Activated CD8-positive, alpha-beta T cell treated with anti-CD3 and anti-CD28 coated beads, Interleukin-2, amount 10 ng/mL, durations not matched to agents 7 days and 5 days (primary cell): ENCODE measurements at regions not wholly inside any gene's neighbourhood (a gene's known extent, or its start where the extent isn't known, plus 50 kb on each side); places are given as distances from the start of the nearest gene placed in this dataset.

ENCODE experiments used
- ATAC-seq: fragments of 150-1000 bp; cut with Tn5 transposase; one replicate; pipeline ENCODE4 v1.10.0; 2021; ENCODE audit warnings: moderate library complexity
- CTCF ChIA-PET: fragments of 350-600 bp; sonication (Branson Sonifier 250); formaldehyde crosslinking; loops from one replicate; lab custom pipeline; 2021; ENCODE audit warnings: antibody characterized with exemption; lab: Charles Lee
- POLR2A ChIA-PET: fragments of 350-600 bp; sonication (Branson Sonifier 250); formaldehyde crosslinking; loops from one replicate; lab custom pipeline; 2021; ENCODE audit warnings: antibody characterized with exemption; lab: Charles Lee
- DNase-seq: peaks from one replicate; pipeline ENCODE4 v3.0.0-alpha.2; 2020
- H3K27ac Mint-ChIP-seq: one replicate; pipeline ENCODE4 v1.8.0; 2021; ENCODE audit warnings: mild to moderate bottlenecking, mixed read lengths
- H3K27me3 Mint-ChIP-seq: one replicate; pipeline ENCODE4 v1.8.0; 2021; ENCODE audit warnings: low read depth, mixed read lengths
- H3K36me3 Mint-ChIP-seq: one replicate; pipeline ENCODE4 v1.8.0; 2021; ENCODE audit warnings: low read depth, mixed read lengths
- H3K4me1 Mint-ChIP-seq: one replicate; pipeline ENCODE4 v1.8.0; 2021; ENCODE audit warnings: low read depth, mixed read lengths
- H3K4me3 Mint-ChIP-seq: one replicate; pipeline ENCODE4 v1.8.0; 2021; ENCODE audit warnings: mild to moderate bottlenecking, mixed read lengths
- H3K9me3 Mint-ChIP-seq: one replicate; pipeline ENCODE4 v1.8.0; 2022; ENCODE audit warnings: mixed read lengths; ENCODE audit not compliant: insufficient read depth

DNA sequence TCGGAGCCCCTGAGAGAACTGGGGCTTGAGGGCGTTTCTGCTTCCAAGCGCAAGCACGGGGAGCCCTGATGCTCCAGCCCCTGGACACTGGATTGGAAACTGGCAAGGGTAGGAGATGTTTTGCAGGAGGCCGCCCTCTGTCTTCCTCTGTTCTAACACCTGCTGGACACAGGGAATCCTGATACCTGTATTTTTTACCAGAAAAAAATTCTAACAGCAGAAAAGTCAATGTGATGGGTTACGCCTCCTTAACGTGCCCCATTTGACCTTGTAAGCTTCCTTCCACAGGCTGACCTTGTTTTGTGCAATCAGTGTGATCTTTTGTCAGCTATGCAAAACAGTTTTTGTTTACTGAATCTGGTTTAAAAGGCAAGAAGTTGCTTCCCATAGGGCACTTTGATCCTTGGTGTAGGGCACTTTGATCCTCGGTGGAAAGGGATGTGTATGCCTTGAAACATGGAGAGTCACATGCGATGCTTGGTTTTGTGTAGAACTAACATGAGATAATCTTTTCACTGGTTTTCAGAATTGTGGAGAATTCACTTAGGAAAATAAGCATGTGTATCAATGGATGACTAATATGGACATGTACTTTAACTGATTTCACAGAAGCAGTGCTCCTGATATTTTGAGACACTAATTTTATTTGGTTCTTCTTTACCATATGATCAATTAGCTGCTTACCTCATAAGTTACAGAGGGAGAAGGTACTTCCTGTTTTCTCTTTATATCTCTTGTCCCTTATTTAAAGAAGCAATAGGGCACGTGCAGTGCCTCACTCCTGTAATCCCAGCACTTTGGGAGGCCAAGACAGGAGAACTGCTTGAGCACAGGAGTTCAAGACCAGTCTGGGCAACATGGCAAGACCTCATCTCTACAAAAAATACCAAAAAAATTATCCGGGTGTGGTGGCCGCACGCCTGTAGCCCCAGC is 59.9 kb upstream of the MAP3K4 start:
- POLR2A ChIA-PET, result interaction anchor here (0.6 kb wide), 1 partner anchor 436 kb away, joined by 3 read pairs; no protein-coding TSS in a partner anchor
- no peaks in the 10 kb centered on the region for H3K9me3 Mint-ChIP-seq
- ATAC-seq (no peak), DNase-seq (no peak)
- H3K27me3 Mint-ChIP-seq, result peaks cover 27% of the 10 kb centered on the region
- CTCF ChIA-PET, result interaction anchor here (0.8 to 9.1 kb wide), 13 partner anchors 7 to 462 kb away, joined by 3 to 179 read pairs (median 3); partner anchors contain the start of gene AGPAT4
- H3K4me3 Mint-ChIP-seq, result no peak overlapping the region
- no peaks in the 10 kb centered on the region for H3K36me3 Mint-ChIP-seq
- no peak overlapping the region for H3K27ac Mint-ChIP-seq
- no peaks in the 10 kb centered on the region for H3K4me1 Mint-ChIP-seq

DNA sequence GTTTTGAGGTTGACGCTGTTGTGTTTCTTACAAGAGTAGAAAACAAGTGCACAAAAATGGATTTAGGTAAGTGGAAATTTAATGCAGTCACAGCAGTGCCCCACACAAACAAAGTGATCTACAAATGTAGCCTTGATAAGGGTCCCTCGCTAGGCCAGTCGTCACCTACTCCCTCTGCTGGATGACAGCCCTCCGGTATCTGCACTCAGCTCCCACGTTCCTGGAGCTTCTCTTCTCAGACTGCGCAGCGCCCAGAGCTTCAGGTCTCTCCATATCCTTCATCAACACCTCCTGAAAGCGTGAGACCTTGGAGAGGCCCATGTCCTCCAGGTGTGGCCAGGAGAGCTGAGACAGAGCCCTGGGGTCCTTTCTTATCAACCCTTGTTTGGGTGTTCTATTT is 58.3 kb upstream of the MAP3K4 start:
- ChIA-PET CTCF (interaction anchor here (1.2 to 9.1 kb wide), 2 partner anchors 440 to 485 kb away, joined by 4 to 179 read pairs; no protein-coding TSS in a partner anchor), POLR2A (no interaction called here)
- Mint-ChIP-seq H3K9me3 (no peaks in the 10 kb centered on the region), H3K4me3 (no peak overlapping the region), H3K36me3 (no peaks in the 10 kb centered on the region), H3K27me3 (peaks cover 28% of the 10 kb centered on the region), H3K27ac (no peak overlapping the region), H3K4me1 (no peaks in the 10 kb centered on the region)
- DNase-seq, result no peak
- ATAC-seq, result no peak

DNA sequence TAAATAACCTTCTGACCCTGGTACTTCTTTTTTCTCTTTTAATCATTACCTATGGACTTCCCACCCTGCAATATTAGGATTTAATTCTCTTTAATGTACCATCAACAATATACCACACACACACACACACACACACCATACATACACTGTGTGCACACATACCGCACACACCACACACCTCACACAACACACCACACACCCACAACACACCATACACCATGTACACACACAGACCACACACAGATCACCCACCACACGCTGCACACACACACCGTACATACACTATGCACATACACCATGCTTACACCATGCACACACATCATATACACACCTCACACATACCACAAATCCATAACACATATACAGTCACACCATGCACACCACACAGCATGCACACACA is 57.4 kb upstream of the MAP3K4 start:
- CTCF ChIA-PET, result interaction anchor here (1.2 to 9.1 kb wide), 2 partner anchors 439 to 484 kb away, joined by 4 to 179 read pairs; no protein-coding TSS in a partner anchor
- no peak for DNase-seq
- Mint-ChIP-seq H3K27ac (no peak overlapping the region), H3K36me3 (no peaks in the 10 kb centered on the region), H3K27me3 (peaks cover 27% of the 10 kb centered on the region), H3K4me3 (no peak overlapping the region), H3K9me3 (no peaks in the 10 kb centered on the region), H3K4me1 (no peaks in the 10 kb centered on the region)
- POLR2A ChIA-PET, result no interaction called here
- no peak for ATAC-seq

DNA sequence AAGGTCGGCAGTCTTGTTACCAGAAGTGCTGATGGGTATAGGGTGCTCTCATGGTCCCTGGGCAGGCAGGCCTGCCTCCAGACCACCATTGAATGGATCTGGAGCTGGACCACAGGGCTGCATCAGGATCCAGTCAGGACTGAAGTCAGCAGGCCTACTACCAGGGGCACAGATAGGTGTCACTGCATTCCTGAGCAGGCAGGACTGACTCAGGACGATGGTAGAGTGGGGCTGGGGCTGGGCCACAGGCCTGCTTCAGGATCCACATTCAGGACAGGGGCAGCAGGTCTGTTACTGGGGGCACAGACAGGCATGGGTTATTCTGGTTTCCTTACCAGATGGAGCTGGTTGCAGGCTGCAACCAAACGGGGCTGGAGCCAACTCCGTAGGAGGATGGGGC is 51.4 kb upstream of the MAP3K4 start:
- ChIA-PET CTCF (no interaction called here), POLR2A (no interaction called here)
- no peak overlapping the region for H3K4me3 Mint-ChIP-seq
- no peaks in the 10 kb centered on the region for H3K4me1 Mint-ChIP-seq
- ATAC-seq, result no peak
- H3K36me3 Mint-ChIP-seq, result no peaks in the 10 kb centered on the region
- no peak for DNase-seq
- H3K27me3 Mint-ChIP-seq, result peaks cover 11% of the 10 kb centered on the region
- no peaks in the 10 kb centered on the region for H3K9me3 Mint-ChIP-seq
- no peak overlapping the region for H3K27ac Mint-ChIP-seq
